NCI-H748 treated with DMSO at 0.1 percent for 48 hours (cell line): ENCODE measurements at regions not wholly inside any gene's neighbourhood (a gene's known extent, or its start where the extent isn't known, plus 50 kb on each side); places are given as distances from the start of the nearest gene placed in this dataset.
"Not testable (repeated sequence)": the region's sequence is repeated elsewhere in the genome, so short reads cannot be mapped to it uniquely, and the experiment has no call there.

Experiments
- DNase-seq: peaks from one replicate; lab custom pipeline; 2025; lab: John Stamatoyannopoulos, UW

DNA sequence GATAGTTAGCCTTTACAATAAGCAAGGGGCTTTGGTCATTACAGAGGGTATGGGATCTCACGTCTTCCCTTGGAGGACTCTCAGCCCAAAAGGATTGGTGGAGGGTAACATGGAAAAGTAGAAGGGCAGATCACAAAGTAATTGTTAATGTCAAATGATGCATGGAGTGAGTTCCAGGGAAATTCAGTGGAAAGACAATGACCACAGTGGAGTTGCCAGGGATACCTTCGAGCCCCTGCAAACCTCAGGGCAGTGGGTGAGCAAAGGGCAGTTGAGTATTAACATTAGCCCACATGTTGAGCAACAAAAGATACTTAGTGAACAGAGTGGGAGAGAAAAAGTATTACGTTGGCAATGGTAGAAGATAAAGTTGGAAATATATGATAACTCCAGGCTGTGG is 593.4 kb upstream of the NR2F2 start:
- DNase-seq: no peak

- no peak for DNase-seq
Observed at GRCh38 chr15:95739131-95739530, 591.4 kb upstream of the NR2F2 start.

- DNase-seq: no peak
Observed at GRCh38 chr15:95741830-95742229, 588.7 kb upstream of the NR2F2 start.

DNA sequence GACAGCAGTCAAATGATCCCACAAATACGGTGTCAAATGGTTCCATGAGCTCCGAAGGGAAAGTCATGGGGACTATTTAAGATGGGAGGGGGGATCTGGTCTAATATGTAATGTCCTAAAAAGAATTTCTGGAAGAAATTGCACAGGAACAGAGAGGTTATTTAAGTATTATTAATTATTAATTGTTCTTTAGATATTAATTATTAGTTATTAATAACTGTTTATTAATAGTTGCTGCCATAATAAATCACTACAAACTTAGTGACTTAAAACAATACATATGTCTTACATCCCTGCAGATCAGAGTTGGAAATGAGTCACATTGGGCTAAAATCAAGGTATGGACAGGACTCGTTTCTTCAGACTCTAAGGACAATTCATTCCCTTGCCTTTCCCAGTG is 588.2 kb upstream of the NR2F2 start:
- no peak for DNase-seq

DNA sequence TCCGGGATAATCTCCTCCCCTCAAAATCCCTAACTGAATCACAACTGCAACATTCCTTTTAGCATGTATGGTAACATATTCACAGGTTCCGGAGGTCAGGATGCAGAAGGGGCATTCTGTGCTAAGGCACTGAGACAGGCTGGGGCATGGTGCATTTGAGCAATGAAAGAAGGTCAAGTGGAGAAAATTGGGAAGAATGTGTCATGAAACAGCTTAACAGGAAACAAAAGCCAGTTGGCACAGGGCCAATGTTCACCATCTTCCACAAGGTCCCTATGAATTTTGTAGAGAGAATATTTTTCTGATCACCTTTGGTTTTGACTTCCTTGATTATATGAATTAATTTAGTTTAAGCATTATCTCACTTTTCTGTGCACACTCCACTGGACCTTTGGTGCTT is 587.7 kb upstream of the NR2F2 start:
- no peak for DNase-seq

- no peak for DNase-seq
Observed at GRCh38 chr15:95757171-95757570, 573.3 kb upstream of the NR2F2 start.

DNA sequence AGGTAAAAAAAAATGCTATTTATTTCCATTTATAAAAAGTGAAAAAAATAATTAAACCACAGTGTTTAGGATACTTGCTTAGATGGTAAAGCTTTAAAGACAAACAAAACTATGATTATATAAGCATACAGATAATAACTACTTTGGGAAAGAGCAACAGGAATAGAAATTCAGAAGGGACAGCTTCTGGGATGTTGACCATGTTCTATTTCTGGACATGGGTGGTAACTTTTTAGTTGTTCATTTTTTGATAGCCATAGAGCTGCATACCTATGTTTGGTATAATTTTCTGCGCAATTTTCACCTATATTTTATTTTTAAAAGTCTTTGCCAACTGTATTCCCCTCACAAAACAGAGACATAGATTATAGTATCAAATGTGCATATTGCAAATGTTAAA is 572.0 kb upstream of the NR2F2 start:
- no peak for DNase-seq

DNA sequence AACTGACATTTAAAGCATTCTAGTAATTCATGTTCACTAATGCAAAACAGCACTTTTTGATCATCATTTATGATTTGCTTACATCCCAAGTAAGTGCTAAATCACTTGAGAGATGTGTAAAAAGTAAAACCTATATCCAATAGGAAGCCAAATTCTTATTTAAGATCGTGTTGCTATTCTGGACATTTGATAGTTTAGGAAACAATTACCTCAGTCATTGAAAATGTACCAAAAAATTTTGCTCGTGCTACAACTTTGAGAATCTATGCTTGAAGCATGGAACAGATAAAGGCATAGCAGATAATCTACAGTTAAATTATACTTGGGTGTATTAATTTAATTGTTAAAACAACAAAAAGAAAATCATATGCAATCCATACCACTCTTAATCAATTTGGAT is 571.6 kb upstream of the NR2F2 start:
- no peak for DNase-seq

GRCh38 chr15:95760508-95760907 is 570.0 kb upstream of the NR2F2 start:
- DNase-seq: no peak

- no peak for DNase-seq
Observed at GRCh38 chr15:95761501-95762165, 568.9 kb upstream of the NR2F2 start.

- DNase-seq: no peak
Observed at GRCh38 chr15:95763426-95763825, 567.1 kb upstream of the NR2F2 start.

- no peak for DNase-seq
Observed at GRCh38 chr15:95765161-95765560, 565.3 kb upstream of the NR2F2 start.

GRCh38 chr15:95770196-95770595 is 560.3 kb upstream of the NR2F2 start:
- DNase-seq: no peak

GRCh38 chr15:95772982-95773381 is 557.5 kb upstream of the NR2F2 start:
- DNase-seq: no peak

- no peak for DNase-seq
Observed at GRCh38 chr15:95784508-95784907, 546.0 kb upstream of the NR2F2 start.

- DNase-seq: not testable (repeated sequence)
Observed at GRCh38 chr15:95785276-95785675, 545.2 kb upstream of the NR2F2 start.

- no peak for DNase-seq
Observed at GRCh38 chr15:95793231-95793630, 537.3 kb upstream of the NR2F2 start.

GRCh38 chr15:95795386-95795785 is 535.1 kb upstream of the NR2F2 start:
- no peak for DNase-seq

DNA sequence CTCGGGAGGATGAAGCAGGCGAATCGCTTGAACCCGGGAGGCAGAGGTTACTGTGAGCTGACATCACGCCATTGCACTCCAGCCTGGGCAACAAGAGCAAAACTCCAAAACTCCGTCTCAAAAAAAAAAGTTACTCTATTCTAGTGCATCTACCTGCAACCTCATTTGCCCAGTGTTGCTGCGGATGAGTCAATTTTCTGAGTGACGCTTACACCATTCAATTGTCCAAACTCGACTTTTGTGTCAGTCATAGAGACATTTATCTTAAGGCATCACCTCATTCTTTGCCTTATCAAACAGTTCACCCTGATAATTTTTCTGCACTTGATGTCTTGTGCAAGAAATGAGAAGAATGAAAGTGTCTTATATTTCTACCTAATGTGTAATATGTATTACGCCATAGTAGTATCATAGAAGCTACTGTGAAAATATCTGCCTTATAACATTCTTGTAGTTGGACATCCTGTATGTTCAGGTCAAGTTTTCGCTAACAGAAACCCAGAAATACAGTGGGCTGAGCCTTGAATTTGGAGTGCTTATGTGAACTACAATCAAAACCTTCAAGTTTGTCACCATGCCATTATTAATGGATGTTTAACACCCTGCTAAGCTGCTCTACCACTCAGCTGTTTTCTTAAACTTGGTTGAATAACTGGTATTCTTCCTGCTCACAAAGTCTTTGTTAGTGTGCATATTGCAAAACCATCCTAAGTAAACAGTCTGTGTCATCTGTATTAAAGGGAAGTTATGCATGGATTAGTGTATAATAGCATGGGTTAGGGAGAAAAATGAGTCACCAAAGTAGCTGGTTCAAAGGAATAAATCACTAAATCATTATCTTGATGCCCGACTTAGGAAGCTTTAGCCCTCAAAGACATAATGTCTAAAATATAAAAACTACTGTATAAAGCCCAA is 531.0 kb upstream of the NR2F2 start:
- DNase-seq: no peak

DNA sequence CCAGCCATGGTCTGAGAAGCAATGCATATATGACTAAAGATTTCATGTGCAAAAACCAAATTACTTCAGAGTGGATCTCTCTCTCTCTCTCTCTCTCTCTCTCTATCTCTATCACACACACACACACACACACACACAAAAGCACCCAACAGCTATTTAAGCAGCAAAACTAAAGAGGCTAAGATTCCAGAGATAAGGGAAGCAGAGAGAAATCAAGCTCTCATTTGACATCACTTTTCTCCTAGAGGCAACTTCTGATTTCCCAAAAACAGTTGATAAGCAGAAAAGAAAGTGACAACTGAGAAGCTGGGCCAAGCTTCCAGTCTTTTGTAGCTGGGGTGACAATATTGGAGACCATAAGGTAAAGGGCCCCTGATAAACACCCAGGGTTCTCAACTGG is 526.0 kb upstream of the NR2F2 start:
- DNase-seq: no peak

GRCh38 chr15:95812491-95812890 is 518.0 kb upstream of the NR2F2 start:
- DNase-seq: no peak

GRCh38 chr15:95814908-95815307 is 515.6 kb upstream of the NR2F2 start:
- DNase-seq: no peak

GRCh38 chr15:95816591-95816990 is 513.9 kb upstream of the NR2F2 start:
- no peak for DNase-seq

DNA sequence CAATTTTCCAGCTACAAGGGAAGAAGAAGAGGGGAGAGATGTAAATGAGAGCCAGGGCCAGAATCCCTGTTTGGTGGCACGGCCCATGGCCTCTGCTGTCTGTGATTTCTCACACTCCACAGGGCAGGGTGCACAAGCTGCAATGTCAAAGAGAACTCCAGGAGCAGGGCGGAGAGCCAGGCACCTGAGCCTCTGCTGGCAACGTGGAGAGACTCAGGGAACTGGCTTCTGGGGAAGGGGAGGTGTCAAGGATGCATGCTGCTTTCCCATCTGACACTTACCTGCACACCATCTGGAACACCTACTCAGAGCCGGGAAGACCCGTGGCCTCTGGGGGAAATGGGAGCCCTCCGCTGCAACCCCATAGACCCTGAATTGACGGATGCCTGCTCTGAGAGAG is 507.5 kb upstream of the NR2F2 start:
- no peak for DNase-seq
